GM18498 (cell line): ENCODE measurements at regions not wholly inside any gene's neighbourhood (a gene's known extent, or its start where the extent isn't known, plus 50 kb on each side); places are given as distances from the start of the nearest gene placed in this dataset.
"Not testable (repeated sequence)": the region's sequence is repeated elsewhere in the genome, so short reads cannot be mapped to it uniquely, and the experiment has no call there.

Experiments used
- ATAC-seq: cut with Tn5 transposase; IDR thresholded peaks from one replicate; pipeline ENCODE4 v1.9.1; 2021; ENCODE audit warnings: mild to moderate bottlenecking, moderate library complexity; ENCODE audit not compliant: unreplicated experiment

DNA sequence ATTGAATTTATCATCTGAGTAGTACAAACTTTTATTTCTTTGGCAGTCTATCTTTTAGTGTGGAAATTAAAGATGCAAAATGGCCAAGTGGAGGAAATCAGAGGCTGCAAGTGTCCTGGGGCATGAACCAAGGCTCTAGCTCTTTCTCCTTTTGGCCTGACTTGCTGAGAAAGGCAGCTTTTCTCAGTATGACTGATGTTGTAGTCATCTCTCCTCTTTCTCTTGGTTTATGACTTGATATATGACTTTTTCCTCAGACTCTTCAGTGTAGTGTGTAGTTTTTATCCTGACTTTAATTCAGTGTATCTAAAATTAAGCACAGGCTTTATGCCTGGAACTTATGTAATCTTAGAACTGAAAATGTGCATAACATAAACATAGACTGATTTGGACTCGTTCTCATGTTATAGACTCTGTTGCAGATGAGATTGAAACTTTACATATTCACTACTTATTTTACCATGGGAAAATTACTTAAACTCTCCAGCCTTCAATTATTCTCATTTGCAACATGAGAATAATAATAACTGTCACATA lies 65.7 kb downstream of the SLITRK5 start:
- no peak for ATAC-seq

GRCh38 chr13:87754097-87754496 lies 82.9 kb downstream of the SLITRK5 start:
- ATAC-seq, result no peak

DNA sequence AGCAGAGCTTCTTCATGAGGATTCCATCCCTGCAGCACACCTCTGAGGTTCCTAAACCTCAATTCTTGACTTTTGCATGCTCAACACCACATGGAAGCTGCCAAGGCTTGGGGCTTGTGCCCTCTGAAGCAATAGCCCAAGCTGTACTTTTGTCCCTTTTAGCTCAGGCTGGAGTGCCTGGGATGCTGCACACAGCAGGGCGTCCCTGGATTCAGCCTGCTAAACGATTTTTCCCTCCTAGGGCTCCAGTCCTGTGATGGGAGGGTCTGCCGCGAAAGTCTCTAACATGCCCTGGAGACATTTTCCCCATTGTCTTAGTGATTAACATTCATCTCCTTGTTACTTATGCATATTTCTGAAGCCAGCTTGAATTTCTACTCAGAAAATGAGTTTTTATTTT lies 98.3 kb downstream of the SLITRK5 start:
- ATAC-seq, result no peak

- no peak for ATAC-seq
Measured at GRCh38 chr13:87777387-87777786, 106.2 kb downstream of the SLITRK5 start.

DNA sequence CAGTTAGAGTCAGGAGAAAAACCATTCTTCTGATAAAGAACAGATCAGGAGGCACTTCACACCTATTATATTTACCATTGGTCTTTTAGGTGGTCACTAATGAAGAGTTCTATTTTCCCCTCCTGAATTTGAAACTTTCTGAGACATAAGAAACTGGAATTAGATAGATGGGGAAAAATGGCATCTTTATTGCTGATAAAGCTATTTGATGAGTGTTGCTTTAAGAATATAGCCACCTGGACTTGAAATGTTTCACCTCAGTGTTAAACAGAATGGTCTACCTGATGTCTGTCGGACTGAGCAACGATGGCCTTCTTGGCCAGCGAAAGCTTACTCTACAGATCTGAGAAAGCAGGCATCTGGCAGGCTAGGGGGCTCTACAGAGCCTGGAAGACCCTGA lies 107.0 kb downstream of the SLITRK5 start:
- ATAC-seq, result no peak

GRCh38 chr13:87779426-87779825 lies 108.3 kb downstream of the SLITRK5 start:
- ATAC-seq, result no peak

GRCh38 chr13:87783366-87783765 lies 112.2 kb downstream of the SLITRK5 start:
- ATAC-seq, result no peak

GRCh38 chr13:87788363-87788762 lies 117.2 kb downstream of the SLITRK5 start:
- ATAC-seq, result no peak

- ATAC-seq, result no peak
Measured at GRCh38 chr13:87792878-87793277, 121.7 kb downstream of the SLITRK5 start.

GRCh38 chr13:87798536-87798935 lies 127.4 kb downstream of the SLITRK5 start:
- no peak for ATAC-seq

GRCh38 chr13:87810391-87810801 lies 139.2 kb downstream of the SLITRK5 start:
- ATAC-seq, result no peak

- ATAC-seq, result no peak
Measured at GRCh38 chr13:87810920-87811344, 139.8 kb downstream of the SLITRK5 start.

- ATAC-seq, result no peak
Measured at GRCh38 chr13:87814403-87814802, 143.2 kb downstream of the SLITRK5 start.

GRCh38 chr13:87820241-87820640 lies 149.1 kb downstream of the SLITRK5 start:
- no peak for ATAC-seq

DNA sequence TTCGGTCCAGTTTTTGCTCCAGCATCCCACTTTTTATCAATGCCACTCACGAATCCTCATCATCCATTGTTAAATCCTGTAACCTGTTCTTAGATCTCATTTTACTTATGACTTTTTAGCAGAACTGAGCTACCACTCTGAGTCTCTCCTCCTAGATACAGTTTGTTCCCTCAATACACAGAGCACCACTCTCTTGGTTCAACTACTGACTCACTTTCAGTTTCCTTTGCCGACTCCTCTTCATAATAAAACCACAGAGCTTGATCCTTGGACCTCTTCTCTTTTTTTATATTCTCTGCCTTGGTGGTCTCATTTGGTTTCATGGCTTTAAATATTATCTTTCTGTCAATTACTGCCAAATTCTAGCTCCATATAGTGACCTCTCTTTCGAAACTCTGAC lies 150.3 kb downstream of the SLITRK5 start:
- no peak for ATAC-seq

GRCh38 chr13:87826301-87826700 lies 155.1 kb downstream of the SLITRK5 start:
- ATAC-seq, result not testable (repeated sequence)

- ATAC-seq, result no peak
Measured at GRCh38 chr13:87827479-87827878, 156.3 kb downstream of the SLITRK5 start.

GRCh38 chr13:87837522-87837921 lies 166.4 kb downstream of the SLITRK5 start:
- ATAC-seq, result no peak

DNA sequence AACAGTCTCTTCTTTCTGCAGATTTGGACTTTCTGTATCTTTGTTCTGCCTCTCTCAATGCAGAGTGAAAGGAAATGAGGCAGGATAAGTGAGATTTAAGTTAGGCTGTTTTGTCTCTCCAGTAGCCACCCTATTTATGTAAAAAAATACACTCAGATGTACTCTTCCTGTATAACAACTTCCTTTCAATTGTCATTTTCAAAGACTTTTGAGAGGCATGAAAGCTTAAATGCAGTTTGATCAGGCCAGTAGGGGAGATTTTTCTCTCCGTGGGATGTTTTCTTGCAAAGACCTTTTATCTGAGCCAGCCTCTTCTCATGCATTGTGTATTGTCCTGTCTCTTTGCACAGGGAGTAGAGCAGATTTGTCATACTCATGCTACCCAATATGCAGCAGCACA lies 166.8 kb downstream of the SLITRK5 start:
- ATAC-seq, result no peak

GRCh38 chr13:87851410-87851809 lies 180.2 kb downstream of the SLITRK5 start:
- no peak for ATAC-seq

DNA sequence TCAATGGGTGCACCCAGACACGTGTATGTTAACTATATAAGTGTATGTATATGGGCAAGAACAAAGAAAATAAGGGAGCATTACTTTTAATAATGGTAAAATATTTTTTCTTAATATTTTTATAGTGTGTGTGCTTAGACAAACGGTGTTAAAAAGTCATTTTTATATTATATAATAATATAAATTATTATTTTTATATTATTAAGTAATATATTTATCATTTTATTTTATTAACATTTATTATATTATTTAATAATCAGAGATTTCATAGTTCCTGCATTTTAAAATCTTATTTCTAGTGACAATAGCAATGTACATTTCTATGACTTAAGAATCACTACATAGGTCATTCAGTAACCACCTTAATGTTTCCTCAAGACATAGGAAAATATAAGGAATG lies 184.4 kb downstream of the SLITRK5 start:
- ATAC-seq, result no peak

DNA sequence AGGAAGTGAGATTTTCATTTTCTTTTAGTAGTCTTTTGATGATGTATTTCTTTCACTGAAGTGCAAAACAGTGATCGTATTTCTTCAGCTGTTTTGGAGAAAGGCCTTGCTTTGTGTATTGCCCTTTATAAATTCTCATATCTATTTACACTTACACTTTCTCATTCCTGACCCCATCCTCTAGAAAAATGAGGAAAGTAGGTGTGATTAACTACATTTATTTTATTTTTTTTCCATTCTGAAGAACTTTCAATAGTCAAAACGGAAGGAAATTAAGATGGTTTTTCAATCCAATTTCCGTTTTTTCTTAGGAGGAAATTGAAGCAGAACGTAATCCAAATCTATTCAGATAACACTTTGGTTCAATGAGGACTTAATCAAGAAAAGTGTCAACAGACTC lies 188.1 kb downstream of the SLITRK5 start:
- no peak for ATAC-seq

GRCh38 chr13:87867426-87867825 lies 196.3 kb downstream of the SLITRK5 start:
- no peak for ATAC-seq
